ENCODE measurements at regions not wholly inside any gene's neighbourhood (a gene's known extent, or its start where the extent isn't known, plus 50 kb on each side); places are given as distances from the start of the nearest gene placed in this dataset.

GRCh38 chr1:103341377-103341880 is 184.1 kb upstream of the RNPC3 start:
- CTCF ChIA-PET = no interaction called here
- no peak overlapping the region for H3K27ac Mint-ChIP-seq
- no peaks in the 10 kb centered on the region for H3K4me1 Mint-ChIP-seq (ENCODE audit: low read depth)
- no peak for ATAC-seq
- no peaks in the 10 kb centered on the region for H3K9me3 Mint-ChIP-seq (ENCODE audit: insufficient read depth)
- POLR2A ChIA-PET = no interaction called here
- no peak for DNase-seq
- H3K36me3 Mint-ChIP-seq (ENCODE audit: low read depth) = no peaks in the 10 kb centered on the region
- no peak overlapping the region for H3K4me3 Mint-ChIP-seq
- no peaks in the 10 kb centered on the region for H3K27me3 Mint-ChIP-seq (ENCODE audit: low read depth)

- no peak overlapping the region for H3K27ac Mint-ChIP-seq
- H3K36me3 Mint-ChIP-seq (ENCODE audit: low read depth) = no peaks in the 10 kb centered on the region
- no peak overlapping the region for H3K4me3 Mint-ChIP-seq
- DNase-seq = no peak
- ChIA-PET POLR2A (no interaction called here), CTCF (no interaction called here)
- ATAC-seq = no peak
- H3K4me1 Mint-ChIP-seq (ENCODE audit: low read depth) = no peaks in the 10 kb centered on the region
- H3K27me3 Mint-ChIP-seq (ENCODE audit: low read depth) = no peaks in the 10 kb centered on the region
- H3K9me3 Mint-ChIP-seq (ENCODE audit: insufficient read depth) = no peaks in the 10 kb centered on the region
Measured at GRCh38 chr1:103337779-103338178, 187.7 kb upstream of the RNPC3 start.

GRCh38 chr1:103336408-103336807 is 189.1 kb upstream of the RNPC3 start:
- Mint-ChIP-seq H3K36me3 (ENCODE audit: low read depth) (no peaks in the 10 kb centered on the region), H3K27ac (no peak overlapping the region), H3K27me3 (ENCODE audit: low read depth) (no peaks in the 10 kb centered on the region), H3K9me3 (ENCODE audit: insufficient read depth) (no peaks in the 10 kb centered on the region), H3K4me3 (no peak overlapping the region), H3K4me1 (ENCODE audit: low read depth) (no peaks in the 10 kb centered on the region)
- ATAC-seq = no peak
- ChIA-PET POLR2A (no interaction called here), CTCF (no interaction called here)
- no peak for DNase-seq

DNA sequence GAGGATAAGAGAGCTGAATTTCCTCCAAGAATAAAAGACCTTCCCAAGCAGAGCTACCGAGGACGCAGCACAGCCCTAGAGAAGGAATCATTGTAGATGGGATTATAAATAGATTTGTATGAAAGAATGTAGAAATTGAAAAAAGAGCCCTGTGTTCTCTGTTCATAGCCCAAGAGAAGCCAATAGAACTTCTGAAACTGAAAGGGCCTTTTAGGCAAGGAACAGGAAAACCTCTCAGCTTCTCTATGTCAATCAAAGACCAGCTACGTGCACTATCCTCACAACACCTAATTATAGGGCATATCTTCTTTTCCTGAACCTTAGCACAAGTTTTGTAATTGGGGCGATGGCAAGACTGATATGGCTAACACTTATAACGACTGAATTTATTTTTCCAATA is 192.4 kb upstream of the RNPC3 start:
- Mint-ChIP-seq H3K36me3 (ENCODE audit: low read depth) (no peaks in the 10 kb centered on the region), H3K27ac (no peak overlapping the region), H3K4me3 (no peak overlapping the region), H3K9me3 (ENCODE audit: insufficient read depth) (no peaks in the 10 kb centered on the region), H3K4me1 (ENCODE audit: low read depth) (no peaks in the 10 kb centered on the region), H3K27me3 (ENCODE audit: low read depth) (no peaks in the 10 kb centered on the region)
- ATAC-seq (no peak), DNase-seq (no peak)
- CTCF ChIA-PET = no interaction called here
- POLR2A ChIA-PET = no interaction called here

- Mint-ChIP-seq H3K9me3 (ENCODE audit: insufficient read depth) (peaks cover 8% of the 10 kb centered on the region), H3K27me3 (ENCODE audit: low read depth) (no peaks in the 10 kb centered on the region), H3K27ac (no peak overlapping the region), H3K4me1 (ENCODE audit: low read depth) (no peaks in the 10 kb centered on the region), H3K4me3 (no peak overlapping the region), H3K36me3 (ENCODE audit: low read depth) (no peaks in the 10 kb centered on the region)
- ChIA-PET POLR2A (no interaction called here), CTCF (no interaction called here)
- DNase-seq (no peak), ATAC-seq (no peak)
Measured at GRCh38 chr1:103327054-103327719, 198.3 kb upstream of the RNPC3 start.

GRCh38 chr1:103326595-103326994 is 198.9 kb upstream of the RNPC3 start:
- H3K4me1 Mint-ChIP-seq (ENCODE audit: low read depth) = no peaks in the 10 kb centered on the region
- ChIA-PET CTCF (no interaction called here), POLR2A (no interaction called here)
- peaks cover 8% of the 10 kb centered on the region for H3K9me3 Mint-ChIP-seq (ENCODE audit: insufficient read depth)
- no peaks in the 10 kb centered on the region for H3K36me3 Mint-ChIP-seq (ENCODE audit: low read depth)
- ATAC-seq (no peak), DNase-seq (no peak)
- no peaks in the 10 kb centered on the region for H3K27me3 Mint-ChIP-seq (ENCODE audit: low read depth)
- H3K4me3 Mint-ChIP-seq = no peak overlapping the region
- H3K27ac Mint-ChIP-seq = no peak overlapping the region

DNA sequence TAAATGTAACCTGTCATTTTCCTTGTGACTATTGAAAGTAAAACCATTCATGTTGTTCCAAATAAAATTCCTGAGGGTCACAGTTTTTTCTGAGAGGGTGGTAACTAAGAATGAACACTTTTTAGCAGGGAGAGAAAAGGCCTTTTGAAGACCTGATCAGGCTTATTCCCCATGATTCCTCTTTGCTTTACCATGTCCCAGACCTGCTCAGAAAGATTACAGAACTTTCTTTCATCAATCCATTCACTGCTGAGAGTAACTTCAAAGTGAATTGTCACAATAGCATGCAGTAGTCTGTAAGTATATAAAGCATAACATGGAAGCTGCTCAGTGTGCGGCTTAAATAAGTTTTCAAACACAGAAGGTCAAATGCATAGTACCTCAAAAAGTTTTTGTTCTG is 201.5 kb upstream of the COL11A1 start:
- DNase-seq = no peak
- POLR2A ChIA-PET = no interaction called here
- Mint-ChIP-seq H3K9me3 (ENCODE audit: insufficient read depth) (no peaks in the 10 kb centered on the region), H3K4me3 (no peak overlapping the region), H3K4me1 (ENCODE audit: low read depth) (no peaks in the 10 kb centered on the region), H3K36me3 (ENCODE audit: low read depth) (no peaks in the 10 kb centered on the region), H3K27me3 (ENCODE audit: low read depth) (no peaks in the 10 kb centered on the region), H3K27ac (no peak overlapping the region)
- CTCF ChIA-PET = no interaction called here
- no peak for ATAC-seq

- H3K4me1 Mint-ChIP-seq (ENCODE audit: low read depth) = no peaks in the 10 kb centered on the region
- DNase-seq (no peak), ATAC-seq (no peak)
- H3K36me3 Mint-ChIP-seq (ENCODE audit: low read depth) = no peaks in the 10 kb centered on the region
- POLR2A ChIA-PET = no interaction called here
- no peak overlapping the region for H3K4me3 Mint-ChIP-seq
- CTCF ChIA-PET = no interaction called here
- no peaks in the 10 kb centered on the region for H3K9me3 Mint-ChIP-seq (ENCODE audit: insufficient read depth)
- no peak overlapping the region for H3K27ac Mint-ChIP-seq
- no peaks in the 10 kb centered on the region for H3K27me3 Mint-ChIP-seq (ENCODE audit: low read depth)
Measured at GRCh38 chr1:103307751-103308150, 199.4 kb upstream of the COL11A1 start.

- H3K4me3 Mint-ChIP-seq = no peak overlapping the region
- no peaks in the 10 kb centered on the region for H3K27me3 Mint-ChIP-seq (ENCODE audit: low read depth)
- no peak overlapping the region for H3K27ac Mint-ChIP-seq
- CTCF ChIA-PET = no interaction called here
- DNase-seq (no peak), ATAC-seq (no peak)
- POLR2A ChIA-PET = no interaction called here
- no peaks in the 10 kb centered on the region for H3K4me1 Mint-ChIP-seq (ENCODE audit: low read depth)
- no peaks in the 10 kb centered on the region for H3K9me3 Mint-ChIP-seq (ENCODE audit: insufficient read depth)
- H3K36me3 Mint-ChIP-seq (ENCODE audit: low read depth) = no peaks in the 10 kb centered on the region
Measured at GRCh38 chr1:103283841-103284669, 175.7 kb upstream of the COL11A1 start.

DNA sequence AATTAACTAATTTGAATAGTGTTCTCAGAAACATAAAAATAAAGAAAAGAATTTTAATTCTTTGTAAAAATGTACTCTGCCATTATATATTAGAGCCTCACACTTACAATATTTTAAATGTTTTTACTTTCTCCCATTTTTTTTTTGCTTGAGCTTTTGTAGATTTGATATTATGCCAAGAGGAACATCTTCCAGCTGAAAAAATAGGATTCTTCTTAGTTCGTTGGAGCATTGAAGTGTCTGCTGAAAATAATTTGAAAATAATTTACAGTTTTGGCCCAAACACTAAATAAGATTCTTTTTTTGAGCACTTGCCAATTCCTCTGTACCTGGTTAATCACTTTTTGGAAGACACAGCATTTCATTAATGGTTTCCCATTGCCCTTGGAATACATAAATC is 175.0 kb upstream of the COL11A1 start:
- no peak overlapping the region for H3K4me3 Mint-ChIP-seq
- H3K27me3 Mint-ChIP-seq (ENCODE audit: low read depth) = no peaks in the 10 kb centered on the region
- POLR2A ChIA-PET = no interaction called here

DNA sequence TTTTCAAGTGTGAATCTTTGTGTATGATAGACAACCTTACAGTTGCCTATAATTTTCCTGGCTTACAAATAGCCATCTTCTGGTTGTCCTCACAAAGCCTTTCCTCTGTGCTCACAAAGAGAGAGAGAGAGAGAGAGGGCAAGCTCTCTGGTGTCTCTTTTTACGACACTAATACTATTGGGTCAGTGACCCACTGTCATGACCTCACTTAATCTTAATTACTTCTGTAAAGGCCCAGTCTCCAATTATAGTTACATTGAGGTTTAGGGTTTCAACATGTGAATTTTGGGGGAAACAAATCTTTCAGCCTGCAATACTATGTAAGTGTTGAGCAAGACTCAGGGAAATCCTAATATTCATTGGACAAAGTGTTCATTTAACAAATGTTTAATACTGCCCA is 167.4 kb upstream of the COL11A1 start:
- no peak overlapping the region for H3K27ac Mint-ChIP-seq
- H3K4me1 Mint-ChIP-seq (ENCODE audit: low read depth) = no peaks in the 10 kb centered on the region
- ChIA-PET CTCF (no interaction called here), POLR2A (no interaction called here)
- H3K27me3 Mint-ChIP-seq (ENCODE audit: low read depth) = no peaks in the 10 kb centered on the region
- ATAC-seq = no peak
- H3K36me3 Mint-ChIP-seq (ENCODE audit: low read depth) = no peaks in the 10 kb centered on the region
- no peaks in the 10 kb centered on the region for H3K9me3 Mint-ChIP-seq (ENCODE audit: insufficient read depth)
- no peak overlapping the region for H3K4me3 Mint-ChIP-seq
- no peak for DNase-seq

More for the DNA sequence above, 175.0 kb upstream of the COL11A1 start:
- Mint-ChIP-seq H3K36me3 (ENCODE audit: low read depth) (no peaks in the 10 kb centered on the region), H3K4me1 (ENCODE audit: low read depth) (no peaks in the 10 kb centered on the region), H3K27ac (no peak overlapping the region), H3K9me3 (ENCODE audit: insufficient read depth) (no peaks in the 10 kb centered on the region)
- CTCF ChIA-PET = no interaction called here
- ATAC-seq (no peak), DNase-seq (no peak)

- Mint-ChIP-seq H3K27me3 (ENCODE audit: low read depth) (no peaks in the 10 kb centered on the region), H3K9me3 (ENCODE audit: insufficient read depth) (no peaks in the 10 kb centered on the region), H3K36me3 (ENCODE audit: low read depth) (no peaks in the 10 kb centered on the region), H3K4me1 (ENCODE audit: low read depth) (no peaks in the 10 kb centered on the region), H3K4me3 (no peak overlapping the region), H3K27ac (no peak overlapping the region)
- no peak for ATAC-seq
- POLR2A ChIA-PET = no interaction called here
- CTCF ChIA-PET = no interaction called here
- no peak for DNase-seq
Measured at GRCh38 chr1:103274886-103275285, 166.6 kb upstream of the COL11A1 start.

GRCh38 chr1:103273106-103273505 is 164.8 kb upstream of the COL11A1 start:
- POLR2A ChIA-PET = no interaction called here
- ATAC-seq (no peak), DNase-seq (no peak)
- Mint-ChIP-seq H3K9me3 (ENCODE audit: insufficient read depth) (no peaks in the 10 kb centered on the region), H3K27me3 (ENCODE audit: low read depth) (no peaks in the 10 kb centered on the region), H3K4me1 (ENCODE audit: low read depth) (no peaks in the 10 kb centered on the region), H3K36me3 (ENCODE audit: low read depth) (no peaks in the 10 kb centered on the region), H3K27ac (no peak overlapping the region), H3K4me3 (no peak overlapping the region)
- CTCF ChIA-PET = no interaction called here
